Right lobe of liver (tissue), 4 donors: ENCODE measurements at regions not wholly inside any gene's neighbourhood (a gene's known extent, or its start where the extent isn't known, plus 50 kb on each side); places are given as distances from the start of the nearest gene placed in this dataset.

Experiments used
- POLR2A ChIP-seq: fragments of 450-650 bp; IDR thresholded peaks from one replicate; pipeline ENCODE4 v1.6.1; 2017; ENCODE audit warnings: antibody characterized with exemption, mild to moderate bottlenecking
- TF ChIP-seq, protein P1 (sequence below), 4 donors: fragments of 200-600 bp in 3 of 4; fragments of 450-650 bp in 1 of 4; IDR thresholded peaks; one replicate each; pipeline versions ENCODE4 v1.5.1 to v1.8.0; 2016 to 2022; ENCODE audit warnings: antibody characterized with exemption in 4 of 4, mild to moderate bottlenecking in 2 of 4
- donor health status: DM: no; HTN: no; CAD: no.
- donor health status: DM: no; HTN: no; CAD: no.
- donor health status: DM: no; HTN: yes; CAD: no.

DNA sequence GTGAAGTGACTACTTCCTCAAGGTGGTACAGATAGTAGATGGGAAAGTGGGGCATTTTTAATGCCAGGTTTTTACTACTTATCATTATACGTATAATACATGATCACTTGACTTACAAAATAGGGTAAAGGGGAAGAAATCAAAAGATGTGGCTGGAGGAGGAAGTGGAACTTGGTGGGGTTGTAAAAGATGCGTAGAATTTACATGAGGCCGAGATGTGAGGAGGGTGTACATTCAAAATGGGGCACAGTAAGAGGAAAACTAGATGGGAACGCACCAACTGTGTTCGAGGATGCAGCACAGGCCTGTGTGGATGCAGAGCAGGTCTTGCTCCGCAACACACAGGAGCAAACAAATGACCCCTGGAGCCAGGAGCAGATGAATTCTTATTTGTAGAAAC is 403.3 kb downstream of the TXNL1 start:
- no peak for TF ChIP-seq POLR2A
- TF ChIP-seq, protein P1, sequence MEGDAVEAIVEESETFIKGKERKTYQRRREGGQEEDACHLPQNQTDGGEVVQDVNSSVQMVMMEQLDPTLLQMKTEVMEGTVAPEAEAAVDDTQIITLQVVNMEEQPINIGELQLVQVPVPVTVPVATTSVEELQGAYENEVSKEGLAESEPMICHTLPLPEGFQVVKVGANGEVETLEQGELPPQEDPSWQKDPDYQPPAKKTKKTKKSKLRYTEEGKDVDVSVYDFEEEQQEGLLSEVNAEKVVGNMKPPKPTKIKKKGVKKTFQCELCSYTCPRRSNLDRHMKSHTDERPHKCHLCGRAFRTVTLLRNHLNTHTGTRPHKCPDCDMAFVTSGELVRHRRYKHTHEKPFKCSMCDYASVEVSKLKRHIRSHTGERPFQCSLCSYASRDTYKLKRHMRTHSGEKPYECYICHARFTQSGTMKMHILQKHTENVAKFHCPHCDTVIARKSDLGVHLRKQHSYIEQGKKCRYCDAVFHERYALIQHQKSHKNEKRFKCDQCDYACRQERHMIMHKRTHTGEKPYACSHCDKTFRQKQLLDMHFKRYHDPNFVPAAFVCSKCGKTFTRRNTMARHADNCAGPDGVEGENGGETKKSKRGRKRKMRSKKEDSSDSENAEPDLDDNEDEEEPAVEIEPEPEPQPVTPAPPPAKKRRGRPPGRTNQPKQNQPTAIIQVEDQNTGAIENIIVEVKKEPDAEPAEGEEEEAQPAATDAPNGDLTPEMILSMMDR (IDR thresholded peaks at IDR 0.05) = no peak
